ENCODE measurements at regions not wholly inside any gene's neighbourhood (a gene's known extent, or its start where the extent isn't known, plus 50 kb on each side); places are given as distances from the start of the nearest gene placed in this dataset.

GRCh38 chr10:3290550-3290949, 118.0 kb upstream of the PITRM1 start:
- no peak overlapping the region for H3K27ac ChIP-seq (replicated peaks)
- TF ChIP-seq POLR2AphosphoS5 (IDR thresholded peaks at IDR 0.05; ENCODE audit: low read depth) (no peak), CTCF (IDR thresholded peaks at IDR 0.05; ENCODE audit: insufficient read depth, low read length) (no peak), REST (IDR thresholded peaks at IDR 0.05; ENCODE audit: insufficient replicate concordance, low read depth) (no peak), SPI1 (IDR thresholded peaks at IDR 0.05; ENCODE audit: borderline replicate concordance, low read depth) (no peak), GABPA (IDR thresholded peaks at IDR 0.05; ENCODE audit: low read depth) (no peak)
- H3K27me3 ChIP-seq (ENCODE audit: insufficient read depth, poor library complexity, severe bottlenecking) = no peaks in the 10 kb centered on the region
- no peak for DNase-seq (ENCODE audit: low read depth in 1 of 2, low spot score in 1 of 2)
- no peak overlapping the region for H3K4me3 ChIP-seq (replicated peaks; ENCODE audit: insufficient read depth, low read length)

- Histone ChIP-seq H3K27ac (replicated peaks) (no peak overlapping the region), H3K27me3 (ENCODE audit: insufficient read depth, poor library complexity, severe bottlenecking) (no peaks in the 10 kb centered on the region), H3K4me3 (replicated peaks; ENCODE audit: insufficient read depth, low read length) (no peak overlapping the region)
- TF ChIP-seq SPI1 (IDR thresholded peaks at IDR 0.05; ENCODE audit: borderline replicate concordance, low read depth) = no peak
- no peak for TF ChIP-seq GABPA (IDR thresholded peaks at IDR 0.05; ENCODE audit: low read depth)
- no peak for TF ChIP-seq POLR2AphosphoS5 (IDR thresholded peaks at IDR 0.05; ENCODE audit: low read depth)
- TF ChIP-seq REST (IDR thresholded peaks at IDR 0.05; ENCODE audit: insufficient replicate concordance, low read depth) = no peak
- no peak for TF ChIP-seq CTCF (IDR thresholded peaks at IDR 0.05; ENCODE audit: insufficient read depth, low read length)
- DNase-seq (ENCODE audit: low read depth in 1 of 2, low spot score in 1 of 2) = no peak
These were observed 115.2 kb upstream of the PITRM1 start for GRCh38 chr10:3287572-3288445.

DNA sequence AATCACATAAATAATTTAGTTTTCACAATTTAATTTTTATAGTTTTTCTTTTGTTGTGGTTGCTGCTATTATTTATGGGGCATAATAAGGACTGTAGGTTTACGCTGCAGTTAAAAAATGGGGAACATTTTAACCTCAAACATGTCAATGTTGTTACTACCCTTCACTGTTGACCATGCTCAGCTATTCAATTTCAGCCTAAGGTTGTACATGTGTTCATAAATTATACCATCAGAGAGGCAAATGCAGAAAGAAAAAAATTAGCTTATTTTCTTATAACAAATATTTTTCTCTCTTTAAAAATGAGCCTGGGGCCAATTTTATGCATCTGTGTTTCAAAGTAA, 110.1 kb upstream of the PITRM1 start:
- DNase-seq (ENCODE audit: low read depth in 1 of 2, low spot score in 1 of 2) = no peak
- TF ChIP-seq GABPA (IDR thresholded peaks at IDR 0.05; ENCODE audit: low read depth) (no peak), REST (IDR thresholded peaks at IDR 0.05; ENCODE audit: insufficient replicate concordance, low read depth) (no peak), SPI1 (IDR thresholded peaks at IDR 0.05; ENCODE audit: borderline replicate concordance, low read depth) (no peak)
- Histone ChIP-seq H3K27me3 (ENCODE audit: insufficient read depth, poor library complexity, severe bottlenecking) (no peaks in the 10 kb centered on the region), H3K27ac (replicated peaks) (no peak overlapping the region), H3K4me3 (replicated peaks; ENCODE audit: insufficient read depth, low read length) (no peak overlapping the region)
